ENCODE measurements at regions not wholly inside any gene's neighbourhood (a gene's known extent, or its start where the extent isn't known, plus 50 kb on each side); places are given as distances from the start of the nearest gene placed in this dataset.

GRCh38 chr10:111747751-111748150 lies 435.8 kb downstream of the GPAM start:
- TF ChIP-seq CTCF (IDR thresholded peaks at IDR 0.05) (no peak), POLR2A (IDR thresholded peaks at IDR 0.05; ENCODE audit: low read length) (no peak), RAD21 (conservative IDR thresholded peaks at IDR 0.05 in 1 of 2, IDR thresholded peaks at IDR 0.05 in 1 of 2) (no peak), KDM5A (IDR thresholded peaks at IDR 0.05) (no peak), HEYL (CRISPR knock-in tag; IDR thresholded peaks at IDR 0.05) (no peak), BCL3 (IDR thresholded peaks at IDR 0.05) (no peak), CEBPB (IDR thresholded peaks at IDR 0.05) (no peak), JUN (IDR thresholded peaks at IDR 0.05) (no peak), TFCP2L1 (CRISPR knock-in tag; IDR thresholded peaks at IDR 0.05) (no peak), MAZ (IDR thresholded peaks at IDR 0.05; ENCODE audit: borderline replicate concordance, low read depth, low read length) (no peak), HMGXB4 (CRISPR knock-in tag; IDR thresholded peaks at IDR 0.05; ENCODE audit: borderline replicate concordance) (no peak), ELK1 (IDR thresholded peaks at IDR 0.05; ENCODE audit: low read depth, low read length) (no peak), USF2 (IDR thresholded peaks at IDR 0.05) (no peak)
